ENCODE measurements at regions not wholly inside any gene's neighbourhood (a gene's known extent, or its start where the extent isn't known, plus 50 kb on each side); places are given as distances from the start of the nearest gene placed in this dataset.

- TF ChIP-seq CTCF (IDR thresholded peaks at IDR 0.05; ENCODE audit: insufficient read depth, low read depth, low read length), result no peak
- ChIA-PET CTCF (no interaction called here), POLR2A (no interaction called here)
- no peak for DNase-seq (ENCODE audit: low read depth)
- no peaks in the 10 kb centered on the region for H3K36me3 ChIP-seq (ENCODE audit: control insufficient read depth, insufficient read depth, low read length)
- no peaks in the 10 kb centered on the region for H3K27me3 ChIP-seq (ENCODE audit: control insufficient read depth, insufficient read depth, low read length)
- H3K4me3 ChIP-seq (ENCODE audit: low read depth, low read length), result no peak overlapping the region
These were observed 302.7 kb downstream of the MAN2A1 start for GRCh38 chr5:109992264-109992915.

- ChIA-PET CTCF (no interaction called here), POLR2A (no interaction called here)
- Histone ChIP-seq H3K4me3 (ENCODE audit: low read depth, low read length) (no peak overlapping the region), H3K27me3 (ENCODE audit: control insufficient read depth, insufficient read depth, low read length) (no peaks in the 10 kb centered on the region), H3K36me3 (ENCODE audit: control insufficient read depth, insufficient read depth, low read length) (no peaks in the 10 kb centered on the region)
- no peak for DNase-seq (ENCODE audit: low read depth)
- TF ChIP-seq CTCF (IDR thresholded peaks at IDR 0.05; ENCODE audit: insufficient read depth, low read depth, low read length), result no peak
These were observed 304.4 kb downstream of the MAN2A1 start for GRCh38 chr5:109994135-109994534.

GRCh38 chr5:109996246-109996645 lies 306.5 kb downstream of the MAN2A1 start:
- no peaks in the 10 kb centered on the region for H3K36me3 ChIP-seq (ENCODE audit: control insufficient read depth, insufficient read depth, low read length)
- TF ChIP-seq CTCF (IDR thresholded peaks at IDR 0.05; ENCODE audit: insufficient read depth, low read depth, low read length), result no peak
- CTCF ChIA-PET, result no interaction called here
- H3K27me3 ChIP-seq (ENCODE audit: control insufficient read depth, insufficient read depth, low read length), result no peaks in the 10 kb centered on the region
- no peak overlapping the region for H3K4me3 ChIP-seq (ENCODE audit: low read depth, low read length)
- no peak for DNase-seq (ENCODE audit: low read depth)
- POLR2A ChIA-PET, result no interaction called here

GRCh38 chr5:109997161-109997560 lies 307.4 kb downstream of the MAN2A1 start:
- POLR2A ChIA-PET, result no interaction called here
- no peaks in the 10 kb centered on the region for H3K36me3 ChIP-seq (ENCODE audit: control insufficient read depth, insufficient read depth, low read length)
- H3K27me3 ChIP-seq (ENCODE audit: control insufficient read depth, insufficient read depth, low read length), result no peaks in the 10 kb centered on the region
- no peak for TF ChIP-seq CTCF (IDR thresholded peaks at IDR 0.05; ENCODE audit: insufficient read depth, low read depth, low read length)
- H3K4me3 ChIP-seq (ENCODE audit: low read depth, low read length), result no peak overlapping the region
- DNase-seq (ENCODE audit: low read depth), result no peak
- CTCF ChIA-PET, result no interaction called here

- TF ChIP-seq CTCF (IDR thresholded peaks at IDR 0.05; ENCODE audit: insufficient read depth, low read depth, low read length), result no peak
- Histone ChIP-seq H3K4me3 (ENCODE audit: low read depth, low read length) (no peak overlapping the region), H3K36me3 (ENCODE audit: control insufficient read depth, insufficient read depth, low read length) (no peaks in the 10 kb centered on the region), H3K27me3 (ENCODE audit: control insufficient read depth, insufficient read depth, low read length) (no peaks in the 10 kb centered on the region)
- DNase-seq (ENCODE audit: low read depth), result no peak
- CTCF ChIA-PET, result no interaction called here
- POLR2A ChIA-PET, result no interaction called here
These were observed 308.5 kb downstream of the MAN2A1 start for GRCh38 chr5:109998208-109998607.
